Mesothelial cell of epicardium (in vitro differentiated cells): ENCODE measurements at regions not wholly inside any gene's neighbourhood (a gene's known extent, or its start where the extent isn't known, plus 50 kb on each side); places are given as distances from the start of the nearest gene placed in this dataset.

Experiments used
- DNase-seq, 2 experiments: peaks; one replicate each; pipeline ENCODE4 v3.0.0; 2021; ENCODE audit warnings: low spot score in 2 of 2; ENCODE audit not compliant: unreplicated experiment in 2 of 2
- H3K27ac Mint-ChIP-seq: 2 replicates; pipeline ENCODE4 v1.8.0; 2021; ENCODE audit warnings: mixed read lengths
- H3K27me3 Mint-ChIP-seq: 2 replicates; pipeline ENCODE4 v1.8.0; 2021; ENCODE audit warnings: low read depth, mixed read lengths
- H3K36me3 Mint-ChIP-seq: 2 replicates; pipeline ENCODE4 v1.8.0; 2021; ENCODE audit warnings: mixed read lengths
- H3K4me1 Mint-ChIP-seq: 2 replicates; pipeline ENCODE4 v1.8.0; 2021; ENCODE audit warnings: mixed read lengths
- H3K4me3 Mint-ChIP-seq: 2 replicates; pipeline ENCODE4 v1.8.0; 2021; ENCODE audit warnings: mild to moderate bottlenecking, moderate library complexity, mixed read lengths
- H3K9me3 Mint-ChIP-seq: 2 replicates; pipeline ENCODE4 v1.8.0; 2021; ENCODE audit warnings: mixed read lengths
- TF ChIP-seq, protein P1 (sequence below): fragments of 200-600 bp; sonication (generic); IDR thresholded peaks from one replicate; pipeline ENCODE4 v1.5.0; 2021; ENCODE audit warnings: antibody characterized with exemption; ENCODE audit not compliant: unreplicated experiment

DNA sequence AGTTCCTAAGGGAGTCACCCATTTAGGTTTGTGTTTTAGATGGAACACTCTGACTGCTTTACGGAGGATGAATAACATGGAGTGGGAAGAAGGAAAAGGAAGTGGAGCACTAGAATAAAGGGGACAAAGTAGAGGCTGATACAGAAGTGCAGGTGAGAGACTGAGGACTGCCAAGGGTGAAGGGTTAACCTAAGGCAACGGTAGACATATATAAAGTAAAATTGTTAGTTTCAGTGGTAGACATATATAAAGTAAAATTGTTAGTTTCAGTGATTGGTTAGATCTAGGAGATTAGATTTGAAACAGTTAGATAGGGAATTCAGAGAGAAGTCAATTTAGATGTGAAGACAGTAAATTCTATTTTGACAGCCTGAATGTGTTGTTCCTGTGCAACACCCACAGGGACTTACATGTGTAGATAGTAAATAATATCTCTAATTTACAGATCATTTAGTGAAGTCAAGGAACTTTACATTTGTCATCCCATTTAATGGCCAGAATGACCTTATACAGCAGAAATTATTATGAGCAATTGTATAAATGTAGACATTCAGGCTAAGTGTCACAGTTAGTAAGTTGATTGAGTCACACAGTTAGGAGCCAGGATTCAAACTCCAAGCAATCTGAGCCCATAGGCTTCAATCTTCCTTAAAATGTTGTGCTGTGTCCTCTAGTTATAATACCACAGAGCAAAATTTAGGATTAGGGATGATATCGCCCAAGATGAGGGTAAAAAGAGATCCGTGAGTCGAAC lies 270.8 kb upstream of the UBE2E3 start:
- no peak overlapping the region for H3K27ac Mint-ChIP-seq
- H3K4me3 Mint-ChIP-seq, result no peak overlapping the region
- no peaks in the 10 kb centered on the region for H3K27me3 Mint-ChIP-seq
- TF ChIP-seq, protein P1, sequence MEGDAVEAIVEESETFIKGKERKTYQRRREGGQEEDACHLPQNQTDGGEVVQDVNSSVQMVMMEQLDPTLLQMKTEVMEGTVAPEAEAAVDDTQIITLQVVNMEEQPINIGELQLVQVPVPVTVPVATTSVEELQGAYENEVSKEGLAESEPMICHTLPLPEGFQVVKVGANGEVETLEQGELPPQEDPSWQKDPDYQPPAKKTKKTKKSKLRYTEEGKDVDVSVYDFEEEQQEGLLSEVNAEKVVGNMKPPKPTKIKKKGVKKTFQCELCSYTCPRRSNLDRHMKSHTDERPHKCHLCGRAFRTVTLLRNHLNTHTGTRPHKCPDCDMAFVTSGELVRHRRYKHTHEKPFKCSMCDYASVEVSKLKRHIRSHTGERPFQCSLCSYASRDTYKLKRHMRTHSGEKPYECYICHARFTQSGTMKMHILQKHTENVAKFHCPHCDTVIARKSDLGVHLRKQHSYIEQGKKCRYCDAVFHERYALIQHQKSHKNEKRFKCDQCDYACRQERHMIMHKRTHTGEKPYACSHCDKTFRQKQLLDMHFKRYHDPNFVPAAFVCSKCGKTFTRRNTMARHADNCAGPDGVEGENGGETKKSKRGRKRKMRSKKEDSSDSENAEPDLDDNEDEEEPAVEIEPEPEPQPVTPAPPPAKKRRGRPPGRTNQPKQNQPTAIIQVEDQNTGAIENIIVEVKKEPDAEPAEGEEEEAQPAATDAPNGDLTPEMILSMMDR, result no peak
- H3K36me3 Mint-ChIP-seq, result peaks cover 1% of the 10 kb centered on the region
- H3K4me1 Mint-ChIP-seq, result peaks cover 8% of the 10 kb centered on the region
- DNase-seq, result no peak
- H3K9me3 Mint-ChIP-seq, result peaks cover 19% of the 10 kb centered on the region

DNA sequence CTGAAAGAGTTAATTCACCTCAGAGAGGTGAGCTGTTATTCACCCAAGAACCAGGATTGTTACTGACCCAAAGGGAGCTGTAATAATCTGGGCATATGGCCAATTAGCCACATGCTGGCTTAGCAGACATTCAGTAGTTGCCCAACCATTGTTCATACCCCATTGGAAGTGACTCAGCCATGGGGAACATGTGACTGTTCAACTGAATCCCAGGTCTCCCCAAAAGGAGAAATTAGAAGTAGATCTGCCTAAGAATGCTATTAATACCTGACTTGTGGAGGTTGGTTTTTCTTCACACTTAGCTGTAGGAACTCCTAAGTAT lies 272.6 kb upstream of the UBE2E3 start:
- Mint-ChIP-seq H3K36me3 (peaks cover 1% of the 10 kb centered on the region), H3K9me3 (peaks cover 9% of the 10 kb centered on the region), H3K4me1 (peaks cover 8% of the 10 kb centered on the region), H3K27me3 (no peaks in the 10 kb centered on the region), H3K27ac (no peak overlapping the region), H3K4me3 (no peak overlapping the region)
- TF ChIP-seq, protein P1, result no peak
- DNase-seq, result no peak

DNA sequence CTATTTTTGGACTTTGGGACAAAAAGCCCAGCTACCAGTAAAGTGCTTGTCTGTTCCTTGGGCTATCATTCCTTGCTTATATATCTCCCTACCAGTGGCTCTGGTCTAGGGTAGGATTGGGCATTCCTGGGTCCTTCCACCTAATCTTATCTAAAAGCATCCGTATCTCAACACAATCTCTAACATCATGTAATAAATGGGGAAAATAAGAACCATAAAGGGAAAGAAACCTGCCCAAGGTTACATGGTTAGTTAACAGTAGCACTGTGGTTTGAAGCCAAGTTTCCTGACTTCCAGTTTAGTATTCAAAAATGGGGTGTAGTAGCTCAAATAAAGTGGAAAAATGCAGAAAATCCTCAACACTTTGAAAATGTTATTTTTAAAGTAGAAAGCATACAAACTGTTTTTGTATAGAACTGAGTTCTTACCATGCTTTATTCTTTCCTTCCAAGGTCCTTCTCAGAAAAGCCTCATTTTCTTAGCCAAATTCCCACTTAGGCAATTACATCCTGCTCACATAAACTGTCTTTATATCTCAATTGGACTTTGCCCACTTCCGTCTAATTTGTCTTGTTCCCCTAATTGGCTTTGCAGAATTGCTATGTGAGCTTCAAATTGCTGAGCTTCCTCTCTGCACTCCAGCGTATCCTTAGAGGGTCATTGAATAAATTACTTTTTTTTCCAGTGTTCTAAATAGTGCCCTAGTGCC lies 273.1 kb upstream of the UBE2E3 start:
- Mint-ChIP-seq H3K9me3 (peaks cover 9% of the 10 kb centered on the region), H3K4me1 (peaks cover 8% of the 10 kb centered on the region), H3K36me3 (peaks cover 1% of the 10 kb centered on the region), H3K27me3 (no peaks in the 10 kb centered on the region), H3K4me3 (no peak overlapping the region), H3K27ac (no peak overlapping the region)
- no peak for DNase-seq
- TF ChIP-seq, protein P1, result no peak

DNA sequence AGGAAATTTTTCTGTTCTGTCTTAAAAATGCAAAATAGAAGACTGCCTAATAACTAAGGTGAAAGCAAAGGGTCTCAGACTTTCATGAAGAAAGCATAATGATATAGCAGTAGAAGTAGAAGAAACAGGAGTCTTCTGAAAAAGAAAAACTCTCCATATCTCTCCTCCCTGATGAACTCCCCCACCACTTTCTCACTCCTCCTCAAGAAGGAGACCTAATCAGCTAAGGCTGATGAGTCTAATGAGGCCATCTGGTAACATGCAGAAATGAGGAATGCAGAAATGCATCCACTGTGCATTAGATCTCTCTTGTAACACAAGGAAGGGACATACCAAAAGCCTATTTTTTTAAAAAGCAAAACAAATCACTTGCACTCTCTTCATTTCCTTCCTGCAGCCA lies 273.7 kb upstream of the UBE2E3 start:
- H3K27ac Mint-ChIP-seq, result no peak overlapping the region
- H3K9me3 Mint-ChIP-seq, result peaks cover 6% of the 10 kb centered on the region

DNA sequence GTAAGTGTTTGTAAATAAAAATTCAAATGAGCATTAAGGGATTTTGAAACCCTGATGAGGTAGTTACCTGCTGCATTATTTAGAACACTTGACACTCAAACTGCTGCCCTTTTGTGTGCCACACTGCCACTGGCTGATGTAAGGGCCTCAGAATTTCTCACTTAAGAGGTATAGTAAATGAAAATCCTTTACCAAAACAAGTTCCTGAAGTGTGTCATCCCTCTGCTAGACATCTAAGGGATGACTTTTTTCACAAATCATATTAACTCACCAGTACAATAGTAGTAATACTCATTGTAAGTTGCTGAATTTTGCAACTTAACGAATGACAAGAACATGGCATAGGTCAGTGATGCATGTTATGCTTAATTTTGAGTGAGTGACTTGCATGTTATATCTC lies 274.9 kb upstream of the UBE2E3 start:
- Mint-ChIP-seq H3K27me3 (no peaks in the 10 kb centered on the region), H3K4me3 (no peak overlapping the region), H3K4me1 (peaks cover 8% of the 10 kb centered on the region), H3K27ac (no peak overlapping the region), H3K9me3 (peaks cover 6% of the 10 kb centered on the region), H3K36me3 (no peaks in the 10 kb centered on the region)
- TF ChIP-seq, protein P1, result no peak
- no peak for DNase-seq

More for the DNA sequence above, 273.7 kb upstream of the UBE2E3 start:
- Mint-ChIP-seq H3K36me3 (no peaks in the 10 kb centered on the region), H3K4me3 (no peak overlapping the region), H3K4me1 (peaks cover 8% of the 10 kb centered on the region), H3K27me3 (no peaks in the 10 kb centered on the region)
- DNase-seq, result no peak
- TF ChIP-seq, protein P1, result no peak
